ENCODE measurements at regions not wholly inside any gene's neighbourhood (a gene's known extent, or its start where the extent isn't known, plus 50 kb on each side); places are given as distances from the start of the nearest gene placed in this dataset.

DNA sequence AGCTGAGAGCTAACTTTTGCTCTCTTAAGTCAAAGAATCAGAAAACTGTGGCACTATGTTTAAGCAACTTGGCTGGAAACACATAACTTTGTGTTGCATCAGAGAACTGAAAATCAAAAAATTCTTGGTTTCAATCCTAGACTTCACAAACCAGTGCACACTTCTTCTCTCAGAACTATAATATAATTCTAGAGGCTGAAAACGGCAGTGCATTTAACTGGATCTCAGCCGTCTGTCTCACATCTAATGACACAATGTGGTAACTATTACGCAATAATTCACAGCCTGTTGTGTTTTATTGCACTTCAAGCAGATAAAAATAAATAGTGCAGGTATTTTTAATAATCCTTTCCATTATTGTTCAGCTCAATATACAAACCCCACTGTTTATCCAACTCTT lies 260.6 kb upstream of the DIAPH2 start:
- Histone ChIP-seq H3K4me1 (ENCODE audit: insufficient read depth, low read length) (no peaks in the 10 kb centered on the region), H3K4me3 (ENCODE audit: low read length) (no peak overlapping the region), H3K9me3 (ENCODE audit: control insufficient read depth in 1 of 2, insufficient read depth in 1 of 2, low read length in 2 of 2) (no peaks in the 10 kb centered on the region), H3K36me3 (ENCODE audit: insufficient read depth, low read length) (no peaks in the 10 kb centered on the region), H3K27ac (ENCODE audit: low read depth in 1 of 2, low read length in 2 of 2) (no peak overlapping the region), H3K27me3 (ENCODE audit: control insufficient read depth in 1 of 2, insufficient read depth in 2 of 2, low read length in 2 of 2) (no peaks in the 10 kb centered on the region)
- no peaks in the 10 kb centered on the region for H3K4me1 Mint-ChIP-seq (ENCODE audit: low read depth)
- DNase-seq (no peak), ATAC-seq (ENCODE audit: poor library complexity) (no peak)
- no peaks in the 10 kb centered on the region for H3K27me3 Mint-ChIP-seq
- intact Hi-C loops (cut with DNase I, micrococcal nuclease), result no loop called here
- H3K27ac Mint-ChIP-seq, result no peak overlapping the region
- ChIA-PET CTCF (no interaction called here), POLR2A (no interaction called here)
- no peaks in the 10 kb centered on the region for H3K36me3 Mint-ChIP-seq (ENCODE audit: low read depth)
- no peak overlapping the region for H3K4me3 Mint-ChIP-seq
- TF ChIP-seq, protein P1, sequence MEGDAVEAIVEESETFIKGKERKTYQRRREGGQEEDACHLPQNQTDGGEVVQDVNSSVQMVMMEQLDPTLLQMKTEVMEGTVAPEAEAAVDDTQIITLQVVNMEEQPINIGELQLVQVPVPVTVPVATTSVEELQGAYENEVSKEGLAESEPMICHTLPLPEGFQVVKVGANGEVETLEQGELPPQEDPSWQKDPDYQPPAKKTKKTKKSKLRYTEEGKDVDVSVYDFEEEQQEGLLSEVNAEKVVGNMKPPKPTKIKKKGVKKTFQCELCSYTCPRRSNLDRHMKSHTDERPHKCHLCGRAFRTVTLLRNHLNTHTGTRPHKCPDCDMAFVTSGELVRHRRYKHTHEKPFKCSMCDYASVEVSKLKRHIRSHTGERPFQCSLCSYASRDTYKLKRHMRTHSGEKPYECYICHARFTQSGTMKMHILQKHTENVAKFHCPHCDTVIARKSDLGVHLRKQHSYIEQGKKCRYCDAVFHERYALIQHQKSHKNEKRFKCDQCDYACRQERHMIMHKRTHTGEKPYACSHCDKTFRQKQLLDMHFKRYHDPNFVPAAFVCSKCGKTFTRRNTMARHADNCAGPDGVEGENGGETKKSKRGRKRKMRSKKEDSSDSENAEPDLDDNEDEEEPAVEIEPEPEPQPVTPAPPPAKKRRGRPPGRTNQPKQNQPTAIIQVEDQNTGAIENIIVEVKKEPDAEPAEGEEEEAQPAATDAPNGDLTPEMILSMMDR (IDR thresholded peaks at IDR 0.05), result no peak
- no peaks in the 10 kb centered on the region for H3K9me3 Mint-ChIP-seq

DNA sequence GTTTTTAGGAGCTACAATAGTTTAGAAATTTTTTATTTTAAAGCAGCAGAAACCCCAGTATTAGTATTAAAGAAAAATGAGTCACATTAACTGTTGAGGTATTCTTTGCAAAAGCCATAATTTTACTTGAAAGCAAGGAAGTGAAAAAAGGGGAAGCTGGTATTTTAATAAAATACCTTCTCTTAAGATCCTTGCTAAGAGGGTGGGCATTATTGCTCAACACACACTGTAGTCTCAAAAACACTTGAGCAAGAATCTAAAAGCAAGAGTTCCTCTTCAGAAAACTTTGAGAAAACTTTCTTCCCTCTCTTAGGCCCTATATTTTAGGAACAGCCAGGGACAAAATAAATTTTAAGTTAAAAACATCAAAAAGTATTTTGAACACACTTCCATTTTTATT lies 259.4 kb upstream of the DIAPH2 start:
- Mint-ChIP-seq H3K27ac (no peak overlapping the region), H3K36me3 (ENCODE audit: low read depth) (no peaks in the 10 kb centered on the region), H3K27me3 (no peaks in the 10 kb centered on the region), H3K4me1 (ENCODE audit: low read depth) (no peaks in the 10 kb centered on the region), H3K9me3 (no peaks in the 10 kb centered on the region), H3K4me3 (no peak overlapping the region)
- no peaks in the 10 kb centered on the region for H3K9me3 ChIP-seq (ENCODE audit: control insufficient read depth in 1 of 2, insufficient read depth in 1 of 2, low read length in 2 of 2)
- no peak overlapping the region for H3K27ac ChIP-seq (ENCODE audit: low read depth in 1 of 2, low read length in 2 of 2)
- H3K4me1 ChIP-seq (ENCODE audit: insufficient read depth, low read length), result no peaks in the 10 kb centered on the region
- ChIA-PET CTCF (no interaction called here), POLR2A (no interaction called here)
- H3K36me3 ChIP-seq (ENCODE audit: insufficient read depth, low read length), result no peaks in the 10 kb centered on the region
- TF ChIP-seq, protein P1 (IDR thresholded peaks at IDR 0.05), result no peak
- no peak overlapping the region for H3K4me3 ChIP-seq (ENCODE audit: low read length)
- intact Hi-C loops (cut with DNase I, micrococcal nuclease), result no loop called here
- DNase-seq, result peak in 2 of 14 experiments; percentile 2 to 4
- no peak for ATAC-seq (ENCODE audit: poor library complexity)
- H3K27me3 ChIP-seq (ENCODE audit: control insufficient read depth in 1 of 2, insufficient read depth in 2 of 2, low read length in 2 of 2), result no peaks in the 10 kb centered on the region

DNA sequence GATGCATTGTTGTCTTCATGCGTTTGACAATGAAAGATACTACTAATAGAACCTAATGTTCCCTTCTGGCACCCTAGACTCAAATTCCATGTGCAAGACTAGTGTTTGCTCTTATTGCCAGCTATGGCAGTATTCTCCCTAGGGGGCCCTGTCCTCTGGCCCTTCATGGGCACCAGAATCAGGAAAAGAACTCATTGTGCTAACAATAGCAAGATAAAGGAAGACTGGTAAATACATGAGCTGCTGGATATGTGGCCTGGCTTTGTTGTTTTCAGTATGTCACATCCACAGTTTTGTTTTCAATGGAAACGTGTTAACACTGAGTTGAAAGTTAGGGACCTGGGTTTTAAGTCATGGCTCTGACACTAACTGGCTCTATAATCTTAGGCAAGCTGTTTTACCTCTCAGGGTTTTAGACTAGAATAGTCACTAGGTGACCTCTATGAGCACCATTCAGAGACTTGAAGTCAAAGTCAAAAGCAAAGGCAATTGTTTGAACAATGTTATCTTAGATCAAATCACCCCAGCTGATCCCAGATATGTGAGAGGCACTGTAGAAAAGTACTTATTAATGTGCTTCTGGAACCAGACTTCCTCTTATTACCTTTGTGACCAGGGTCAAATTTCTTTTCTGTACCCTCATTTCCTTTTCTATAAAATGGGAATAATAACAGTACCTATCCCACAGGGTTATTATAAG lies 253.7 kb upstream of the DIAPH2 start:
- no peak overlapping the region for H3K27ac ChIP-seq (ENCODE audit: low read depth in 1 of 2, low read length in 2 of 2)
- no peaks in the 10 kb centered on the region for H3K27me3 ChIP-seq (ENCODE audit: control insufficient read depth in 1 of 2, insufficient read depth in 2 of 2, low read length in 2 of 2)
- H3K27me3 Mint-ChIP-seq, result no peaks in the 10 kb centered on the region
- TF ChIP-seq, protein P1 (IDR thresholded peaks at IDR 0.05), result no peak
- ChIA-PET POLR2A (no interaction called here), CTCF (no interaction called here)
- H3K4me1 ChIP-seq (ENCODE audit: insufficient read depth, low read length), result no peaks in the 10 kb centered on the region
- no peak overlapping the region for H3K4me3 Mint-ChIP-seq
- ATAC-seq (ENCODE audit: poor library complexity), result no peak
- H3K36me3 ChIP-seq (ENCODE audit: insufficient read depth, low read length), result no peaks in the 10 kb centered on the region
- no peaks in the 10 kb centered on the region for H3K9me3 ChIP-seq (ENCODE audit: control insufficient read depth in 1 of 2, insufficient read depth in 1 of 2, low read length in 2 of 2)
- no peak for DNase-seq
- no peaks in the 10 kb centered on the region for H3K9me3 Mint-ChIP-seq
- no peaks in the 10 kb centered on the region for H3K4me1 Mint-ChIP-seq (ENCODE audit: low read depth)
- H3K36me3 Mint-ChIP-seq (ENCODE audit: low read depth), result no peaks in the 10 kb centered on the region
- no peak overlapping the region for H3K27ac Mint-ChIP-seq
- intact Hi-C loops (cut with DNase I, micrococcal nuclease), result no loop called here
- no peak overlapping the region for H3K4me3 ChIP-seq (ENCODE audit: low read length)

Data from CD4-positive, alpha-beta T cell (primary cell).